ENCODE measurements at regions not wholly inside any gene's neighbourhood (a gene's known extent, or its start where the extent isn't known, plus 50 kb on each side); places are given as distances from the start of the nearest gene placed in this dataset.
"Not testable (repeated sequence)": the region's sequence is repeated elsewhere in the genome, so short reads cannot be mapped to it uniquely, and the experiment has no call there.

GRCh38 chr12:90682398-90682797 lies 272.6 kb downstream of the CCER1 start:
- DNase-seq: no peak

GRCh38 chr12:90679674-90680073 lies 275.3 kb downstream of the CCER1 start:
- no peak for DNase-seq

- DNase-seq: no peak
Observed at GRCh38 chr12:90677552-90677951, 277.4 kb downstream of the CCER1 start.

GRCh38 chr12:90677055-90677454 lies 277.9 kb downstream of the CCER1 start:
- no peak for DNase-seq

GRCh38 chr12:90675106-90675505 lies 279.9 kb downstream of the CCER1 start:
- DNase-seq: no peak

- no peak for DNase-seq
Observed at GRCh38 chr12:90672081-90672480, 282.9 kb downstream of the CCER1 start.

GRCh38 chr12:90663949-90664348 lies 291.0 kb downstream of the CCER1 start:
- not testable (repeated sequence) for DNase-seq

GRCh38 chr12:90659060-90659459 lies 295.9 kb downstream of the CCER1 start:
- no peak for DNase-seq

- DNase-seq: no peak
Observed at GRCh38 chr12:90653040-90653439, 301.9 kb downstream of the CCER1 start.

- DNase-seq: no peak
Observed at GRCh38 chr12:90652280-90652679, 302.7 kb downstream of the CCER1 start.

GRCh38 chr12:90645181-90645580 lies 309.8 kb downstream of the CCER1 start:
- DNase-seq: no peak

- no peak for DNase-seq
Observed at GRCh38 chr12:90631591-90632212, 323.3 kb downstream of the CCER1 start.

GRCh38 chr12:90630006-90630405 lies 325.0 kb downstream of the CCER1 start:
- DNase-seq: no peak

- DNase-seq: no peak
Observed at GRCh38 chr12:90628213-90628612, 326.8 kb downstream of the CCER1 start.

- DNase-seq: no peak
Observed at GRCh38 chr12:90627180-90627896, 327.6 kb downstream of the CCER1 start.

GRCh38 chr12:90622431-90622830 lies 332.5 kb downstream of the CCER1 start:
- DNase-seq: no peak

GRCh38 chr12:90621927-90622326 lies 333.0 kb downstream of the CCER1 start:
- no peak for DNase-seq

GRCh38 chr12:90619943-90620342 lies 335.0 kb downstream of the CCER1 start:
- no peak for DNase-seq

GRCh38 chr12:90618586-90618985 lies 336.4 kb downstream of the CCER1 start:
- no peak for DNase-seq

- DNase-seq: no peak
Observed at GRCh38 chr12:90611891-90612290, 343.1 kb downstream of the CCER1 start.

- no peak for DNase-seq
Observed at GRCh38 chr12:90611048-90611447, 343.9 kb downstream of the CCER1 start.

- no peak for DNase-seq
Observed at GRCh38 chr12:90593596-90594295, 361.2 kb downstream of the CCER1 start.

GRCh38 chr12:90589956-90590355 lies 365.0 kb downstream of the CCER1 start:
- DNase-seq: no peak

- DNase-seq: no peak
Observed at GRCh38 chr12:90585640-90586304, 369.2 kb downstream of the CCER1 start.
